SW480 (cell line): ENCODE measurements at regions not wholly inside any gene's neighbourhood (a gene's known extent, or its start where the extent isn't known, plus 50 kb on each side); places are given as distances from the start of the nearest gene placed in this dataset.

Source experiments
- DNase-seq: peaks from one replicate; pipeline ENCODE4 v3.0.0-alpha.2; 2016; ENCODE audit warnings: low spot score

DNA sequence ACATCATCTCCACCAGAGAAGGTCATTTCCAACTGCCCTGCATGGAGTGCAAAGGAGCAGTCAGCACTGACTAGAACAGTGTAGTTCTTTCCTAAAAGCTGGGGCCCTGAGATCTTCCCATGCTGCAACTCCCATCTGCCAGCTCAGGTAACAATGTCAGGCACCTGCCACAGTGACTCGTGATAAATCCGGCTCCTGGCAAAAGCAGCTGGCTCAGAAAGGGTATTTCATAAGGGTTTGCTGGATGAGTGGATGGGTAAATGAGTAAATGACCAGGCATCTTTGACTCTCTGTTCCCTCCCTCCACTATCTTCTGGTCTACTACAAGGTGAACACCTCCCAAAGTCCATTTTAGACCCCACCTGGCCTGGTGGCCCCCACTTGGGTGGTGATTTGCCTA lies 403.6 kb downstream of the NXPE2 start:
- no peak for DNase-seq

DNA sequence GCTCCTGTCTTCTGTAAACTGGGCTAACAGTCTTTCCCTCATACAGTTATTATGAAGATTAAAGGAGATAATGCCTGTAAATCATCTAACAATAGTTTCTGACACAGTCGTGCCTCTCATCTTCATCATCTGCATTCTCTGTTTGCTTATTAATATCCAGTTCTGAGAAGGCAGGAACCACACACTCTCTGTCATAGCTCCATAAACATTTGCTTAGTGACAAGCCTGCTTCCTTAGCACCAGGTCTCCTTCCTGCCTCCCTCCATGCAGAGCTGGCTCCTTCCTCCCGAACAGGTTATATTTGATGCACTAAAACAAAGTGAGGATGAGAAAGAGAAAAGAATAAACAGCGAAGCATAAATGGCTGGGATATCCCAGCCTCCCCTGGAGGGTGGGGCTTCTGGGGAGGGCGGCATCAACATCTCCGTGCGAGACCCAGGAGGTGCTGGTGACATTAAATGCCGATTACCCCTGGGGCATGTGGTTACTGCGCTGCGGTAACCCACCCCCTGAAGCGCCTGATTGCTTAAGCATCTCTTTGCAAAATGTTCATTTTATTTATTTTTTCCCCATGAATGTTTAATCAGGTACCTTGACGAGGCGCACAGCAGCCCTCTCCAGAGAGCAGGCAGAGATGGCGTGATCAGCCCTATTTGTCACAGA lies 404.9 kb downstream of the NXPE2 start:
- DNase-seq: no peak

DNA sequence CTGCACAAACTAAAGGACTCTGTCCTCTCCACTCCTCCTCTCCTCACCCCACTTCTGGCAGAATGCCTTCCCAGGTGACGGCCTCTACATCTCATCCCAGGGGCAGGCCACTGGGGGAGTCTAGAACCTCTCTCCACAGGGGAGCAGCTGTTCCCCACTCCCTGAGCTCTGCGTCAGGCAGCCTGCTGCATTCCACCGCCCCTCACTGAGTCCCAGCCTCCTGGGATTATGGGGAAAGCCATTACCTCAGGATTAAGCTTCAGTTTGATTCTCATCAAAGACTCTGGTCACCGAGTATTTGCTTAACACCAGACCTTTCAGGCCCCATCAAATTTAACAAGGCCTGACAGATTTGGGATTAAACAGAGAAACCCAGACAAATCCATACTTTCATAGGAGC lies 405.9 kb downstream of the NXPE2 start:
- DNase-seq: no peak

- no peak for DNase-seq
These were observed 407.3 kb downstream of the NXPE2 start for GRCh38 chr11:115085461-115086210.

GRCh38 chr11:115087791-115088190 lies 409.5 kb downstream of the NXPE2 start:
- no peak for DNase-seq

- DNase-seq: no peak
These were observed 411.7 kb downstream of the CADM1 start for GRCh38 chr11:115092516-115092915.

DNA sequence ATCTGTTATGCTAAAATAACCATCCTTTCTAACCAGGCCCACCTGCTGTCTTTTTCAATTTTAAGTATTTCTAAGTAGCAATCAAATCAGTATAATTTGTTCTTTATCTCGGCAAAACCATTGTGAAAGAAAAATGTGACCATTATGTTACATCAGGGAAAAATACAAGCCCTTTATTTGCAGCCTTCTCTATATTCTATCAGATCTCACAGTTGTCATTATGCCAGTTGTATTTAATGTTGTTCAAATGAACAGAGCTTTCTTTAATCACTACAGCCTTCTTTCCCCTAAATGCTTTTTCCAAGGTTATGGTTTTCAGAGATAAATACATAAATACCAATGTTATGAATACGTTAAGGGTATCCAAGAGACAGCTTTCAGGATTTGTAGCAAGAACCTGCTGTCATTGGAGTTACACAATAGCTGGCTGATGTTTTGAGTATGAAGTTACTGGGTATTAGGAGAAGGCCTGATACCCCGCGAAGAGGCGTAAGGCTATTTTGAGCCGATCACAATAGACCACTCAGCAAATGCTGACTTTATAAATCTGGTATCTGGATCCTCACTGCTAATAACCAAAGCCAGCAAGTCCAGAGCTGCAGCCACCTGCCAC lies 406.3 kb downstream of the CADM1 start:
- no peak for DNase-seq

- no peak for DNase-seq
These were observed 403.5 kb downstream of the CADM1 start for GRCh38 chr11:115100706-115101105.

GRCh38 chr11:115103921-115104320 lies 400.3 kb downstream of the CADM1 start:
- DNase-seq: no peak

DNA sequence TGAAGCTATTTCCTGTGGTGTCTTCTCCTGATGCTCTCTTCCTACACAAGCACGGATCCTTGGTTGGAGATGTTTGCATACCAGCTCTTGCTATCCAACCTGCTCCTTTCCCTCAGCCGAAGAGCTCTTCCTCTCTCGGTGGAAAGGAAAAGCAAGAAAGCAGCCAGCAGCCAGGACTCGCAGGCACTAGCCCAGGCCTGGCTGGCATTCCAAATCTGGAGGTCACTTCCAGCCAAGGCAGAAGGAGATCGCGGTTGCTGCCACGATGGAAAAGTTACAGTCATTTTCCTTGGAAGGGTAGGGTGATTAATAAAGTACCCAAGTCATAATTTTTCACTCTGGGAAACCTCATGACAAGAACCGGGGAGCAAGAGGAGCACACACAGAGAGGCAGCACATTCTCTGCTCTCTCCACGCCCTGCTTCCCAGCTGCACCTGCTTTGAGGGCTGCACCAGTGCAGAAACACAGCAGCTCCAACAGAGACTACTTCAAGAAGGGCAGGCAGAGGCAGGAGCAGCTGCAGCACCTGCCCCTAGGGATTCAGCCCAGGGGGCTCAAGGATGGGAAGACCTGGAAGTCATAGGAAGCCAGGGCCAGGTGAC lies 399.3 kb downstream of the CADM1 start:
- DNase-seq: no peak

DNA sequence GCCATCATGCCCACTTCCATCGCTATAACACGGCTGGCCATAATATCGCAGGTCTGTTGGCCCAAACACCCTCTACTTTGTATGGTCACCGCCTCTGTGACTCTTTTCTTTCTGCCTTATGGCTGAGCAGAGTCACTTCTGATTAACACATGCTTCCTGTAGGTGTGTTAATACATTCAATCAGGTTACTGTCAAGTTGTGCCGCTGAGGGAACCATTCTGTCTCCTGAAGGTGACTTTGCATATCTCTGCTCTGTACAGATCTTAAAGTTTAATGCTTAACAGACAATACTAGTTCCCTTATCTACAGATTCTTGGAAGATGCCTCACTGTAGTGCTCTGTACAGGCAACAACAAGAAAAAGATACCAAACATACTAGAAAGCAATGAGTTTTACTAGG lies 393.1 kb downstream of the CADM1 start:
- no peak for DNase-seq

DNA sequence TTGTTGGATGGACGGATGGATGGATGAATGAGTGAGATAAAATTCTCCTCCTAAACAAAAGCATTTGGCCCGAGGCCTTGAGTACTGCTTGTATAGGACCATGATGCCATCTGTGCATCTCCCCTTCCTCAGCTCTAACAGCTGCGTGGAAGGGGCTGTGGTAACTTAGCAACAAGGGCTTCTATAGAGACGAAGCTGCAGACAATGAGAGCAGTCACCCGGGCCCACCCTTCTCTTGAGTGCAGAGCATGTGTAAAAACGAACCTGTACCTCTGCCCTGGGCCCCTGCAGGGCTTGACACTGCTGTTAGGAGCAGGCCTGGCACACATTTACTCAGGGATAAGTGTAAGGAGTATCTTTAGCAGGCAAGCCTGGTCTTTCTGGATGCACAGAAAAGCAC lies 391.5 kb downstream of the CADM1 start:
- no peak for DNase-seq

DNA sequence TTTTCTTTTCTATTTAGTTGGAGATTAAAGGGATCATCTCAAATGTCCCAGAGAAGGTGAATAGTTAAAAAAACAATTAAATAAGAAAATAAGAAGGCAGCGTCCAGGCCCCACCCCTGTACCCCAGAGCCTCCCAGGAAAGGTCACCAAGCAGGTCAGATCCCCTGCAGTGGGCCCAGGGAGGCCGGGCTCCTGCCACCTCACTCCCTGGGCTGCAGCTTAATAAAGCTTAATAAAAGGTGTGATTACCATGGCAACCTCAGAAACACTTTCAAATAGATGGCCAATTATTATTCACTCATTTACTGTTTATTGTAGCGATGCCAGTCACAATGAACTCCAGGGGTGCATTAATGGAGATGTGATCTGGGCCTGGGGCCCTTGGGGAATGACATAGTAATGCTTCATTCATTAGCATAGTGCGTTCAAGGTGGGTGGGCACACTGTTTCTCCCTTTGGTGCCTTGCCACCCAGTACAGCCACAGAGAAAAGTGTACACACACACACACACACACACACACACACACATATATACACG lies 386.2 kb downstream of the CADM1 start:
- DNase-seq: no peak

- DNase-seq: no peak
These were observed 385.1 kb downstream of the CADM1 start for GRCh38 chr11:115119146-115119545.
